ENCODE measurements at regions not wholly inside any gene's neighbourhood (a gene's known extent, or its start where the extent isn't known, plus 50 kb on each side); places are given as distances from the start of the nearest gene placed in this dataset.

DNA sequence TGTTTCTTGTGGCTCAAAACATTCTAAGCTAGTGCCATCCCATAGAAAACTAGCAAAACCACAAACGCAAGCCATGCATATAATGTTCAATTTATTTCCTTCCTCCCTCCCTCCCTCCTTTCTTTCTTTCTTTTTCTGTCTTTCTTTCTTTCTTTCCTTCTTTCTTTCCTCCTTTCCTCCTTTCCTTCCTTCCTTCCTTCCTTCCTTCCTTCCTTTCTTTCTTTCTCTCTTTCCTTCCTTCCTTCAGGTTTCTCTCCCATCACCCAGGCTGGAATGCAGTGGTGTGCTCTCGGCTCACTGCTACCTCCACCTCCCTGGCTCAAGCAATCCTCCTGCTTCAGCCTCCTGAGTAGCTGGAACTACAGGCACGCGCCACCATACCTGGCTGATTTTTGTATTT, 492.8 kb upstream of the PROK2 start:
- DNase-seq = no peak
- Histone ChIP-seq H3K36me3 (replicated peaks in 1 of 2; ENCODE audit: control insufficient read depth in 1 of 2, insufficient read depth in 2 of 2, low read length in 2 of 2) (no peaks in the 10 kb centered on the region), H3K4me2 (replicated peaks; ENCODE audit: extremely low read depth, low read length, poor library complexity, severe bottlenecking) (no peak overlapping the region), H3K79me2 (ENCODE audit: insufficient read depth, low read length) (no peaks in the 10 kb centered on the region), H3K27me3 (ENCODE audit: control insufficient read depth in 2 of 2, insufficient read depth in 2 of 2, low read length in 2 of 2) (no peaks in the 10 kb centered on the region), H3K4me1 (ENCODE audit: control insufficient read depth in 1 of 2, insufficient read depth in 2 of 2, low read length in 2 of 2) (peaks cover 28% of the 10 kb centered on the region in 2 donors), H2AFZ (ENCODE audit: insufficient read depth, low read depth, low read length, poor library complexity, severe bottlenecking) (no peak overlapping the region), H4K20me1 (ENCODE audit: insufficient read depth, low read length) (no peaks in the 10 kb centered on the region), H3K27ac (ENCODE audit: low read depth in 1 of 2, low read length in 2 of 2) (no peak overlapping the region), H3K9me3 (replicated peaks in 1 of 2; ENCODE audit: control insufficient read depth in 1 of 2, insufficient read depth in 1 of 2, low read length in 2 of 2) (peaks cover 6 to 7% of the 10 kb centered on the region in 2 donors), H3K4me3 (replicated peaks in 1 of 3; ENCODE audit: low read depth in 2 of 3, low read length in 3 of 3) (no peak overlapping the region), H3K9ac (ENCODE audit: insufficient read depth, low read length, poor library complexity, severe bottlenecking) (no peak overlapping the region)
- WGBS (ENCODE audit: insufficient coverage) = 73% methylated on average over 1 of the region's 4 CpGs
- TF ChIP-seq, protein P1, sequence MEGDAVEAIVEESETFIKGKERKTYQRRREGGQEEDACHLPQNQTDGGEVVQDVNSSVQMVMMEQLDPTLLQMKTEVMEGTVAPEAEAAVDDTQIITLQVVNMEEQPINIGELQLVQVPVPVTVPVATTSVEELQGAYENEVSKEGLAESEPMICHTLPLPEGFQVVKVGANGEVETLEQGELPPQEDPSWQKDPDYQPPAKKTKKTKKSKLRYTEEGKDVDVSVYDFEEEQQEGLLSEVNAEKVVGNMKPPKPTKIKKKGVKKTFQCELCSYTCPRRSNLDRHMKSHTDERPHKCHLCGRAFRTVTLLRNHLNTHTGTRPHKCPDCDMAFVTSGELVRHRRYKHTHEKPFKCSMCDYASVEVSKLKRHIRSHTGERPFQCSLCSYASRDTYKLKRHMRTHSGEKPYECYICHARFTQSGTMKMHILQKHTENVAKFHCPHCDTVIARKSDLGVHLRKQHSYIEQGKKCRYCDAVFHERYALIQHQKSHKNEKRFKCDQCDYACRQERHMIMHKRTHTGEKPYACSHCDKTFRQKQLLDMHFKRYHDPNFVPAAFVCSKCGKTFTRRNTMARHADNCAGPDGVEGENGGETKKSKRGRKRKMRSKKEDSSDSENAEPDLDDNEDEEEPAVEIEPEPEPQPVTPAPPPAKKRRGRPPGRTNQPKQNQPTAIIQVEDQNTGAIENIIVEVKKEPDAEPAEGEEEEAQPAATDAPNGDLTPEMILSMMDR (IDR thresholded peaks at IDR 0.05) = no peak
- intact Hi-C loops (cut with micrococcal nuclease) = loop anchor here in 1 of 2 donors (10.0 kb wide), 1 partner anchor 303 kb away; no protein-coding TSS in a partner anchor
- Mint-ChIP-seq H3K4me1 (peaks cover 31% of the 10 kb centered on the region), H3K27me3 (ENCODE audit: low read depth in 3 of 3) (peaks cover 10 to 15% (median 13%) of the 10 kb centered on the region in 3 donors), H3K27ac (no peak overlapping the region), H3K9me3 (peaks cover 2 to 12% (median 6%) of the 10 kb centered on the region in 7 donors), H3K36me3 (no peaks in the 10 kb centered on the region), H3K4me3 (no peak overlapping the region)

DNA sequence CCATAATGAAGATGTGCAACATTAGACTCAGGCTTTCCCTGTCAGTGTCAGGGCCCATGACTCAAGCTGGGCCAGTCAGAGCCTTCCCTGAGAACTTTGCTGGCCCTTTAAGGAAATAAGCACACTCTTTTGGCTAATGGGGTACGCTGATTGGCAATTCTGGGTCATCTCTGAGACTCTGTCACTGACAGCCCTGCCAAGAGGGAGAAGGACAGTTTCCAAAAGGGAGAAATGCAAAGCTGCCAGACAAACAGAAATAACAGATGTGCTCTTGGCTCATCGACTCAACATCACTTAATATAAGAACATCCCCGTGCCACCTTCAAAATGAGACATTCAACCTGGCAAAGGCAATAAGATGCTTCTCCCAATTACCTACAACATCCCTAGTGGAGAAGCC, 491.9 kb upstream of the PROK2 start:
- Histone ChIP-seq H4K20me1 (ENCODE audit: insufficient read depth, low read length) (no peaks in the 10 kb centered on the region), H2AFZ (ENCODE audit: insufficient read depth, low read depth, low read length, poor library complexity, severe bottlenecking) (no peak overlapping the region), H3K27ac (ENCODE audit: low read depth in 1 of 2, low read length in 2 of 2) (no peak overlapping the region), H3K9me3 (replicated peaks in 1 of 2; ENCODE audit: control insufficient read depth in 1 of 2, insufficient read depth in 1 of 2, low read length in 2 of 2) (no peaks in the 10 kb centered on the region), H3K4me3 (replicated peaks in 1 of 3; ENCODE audit: low read depth in 2 of 3, low read length in 3 of 3) (no peak overlapping the region), H3K9ac (ENCODE audit: insufficient read depth, low read length, poor library complexity, severe bottlenecking) (no peak overlapping the region), H3K36me3 (replicated peaks in 1 of 2; ENCODE audit: control insufficient read depth in 1 of 2, insufficient read depth in 2 of 2, low read length in 2 of 2) (no peaks in the 10 kb centered on the region), H3K79me2 (ENCODE audit: insufficient read depth, low read length) (no peaks in the 10 kb centered on the region), H3K27me3 (ENCODE audit: control insufficient read depth in 2 of 2, insufficient read depth in 2 of 2, low read length in 2 of 2) (no peaks in the 10 kb centered on the region), H3K4me1 (ENCODE audit: control insufficient read depth in 1 of 2, insufficient read depth in 2 of 2, low read length in 2 of 2) (peaks cover 37% of the 10 kb centered on the region in 2 donors), H3K4me2 (replicated peaks; ENCODE audit: extremely low read depth, low read length, poor library complexity, severe bottlenecking) (no peak overlapping the region)
- TF ChIP-seq, protein P1 (IDR thresholded peaks at IDR 0.05) = no peak
- Mint-ChIP-seq H3K9me3 (peaks cover 0 to 3% (median 0%) of the 10 kb centered on the region in 7 donors), H3K4me3 (no peak overlapping the region), H3K27me3 (ENCODE audit: low read depth in 3 of 3) (peaks cover 10 to 16% (median 13%) of the 10 kb centered on the region in 3 donors), H3K36me3 (no peaks in the 10 kb centered on the region), H3K4me1 (peaks cover 40% of the 10 kb centered on the region), H3K27ac (peak overlapping the region in 1 of 7 donors; percentile 10)
- DNase-seq = peak in 1 of 3 donors; percentile 40
- intact Hi-C loops (cut with micrococcal nuclease) = loop anchor here in 1 of 2 donors (10.0 kb wide), 1 partner anchor 302 kb away; no protein-coding TSS in a partner anchor
- WGBS (ENCODE audit: insufficient coverage) = 100% methylated on average over 2 of the region's 3 CpGs
